ENCODE measurements at regions not wholly inside any gene's neighbourhood (a gene's known extent, or its start where the extent isn't known, plus 50 kb on each side); places are given as distances from the start of the nearest gene placed in this dataset.

DNA sequence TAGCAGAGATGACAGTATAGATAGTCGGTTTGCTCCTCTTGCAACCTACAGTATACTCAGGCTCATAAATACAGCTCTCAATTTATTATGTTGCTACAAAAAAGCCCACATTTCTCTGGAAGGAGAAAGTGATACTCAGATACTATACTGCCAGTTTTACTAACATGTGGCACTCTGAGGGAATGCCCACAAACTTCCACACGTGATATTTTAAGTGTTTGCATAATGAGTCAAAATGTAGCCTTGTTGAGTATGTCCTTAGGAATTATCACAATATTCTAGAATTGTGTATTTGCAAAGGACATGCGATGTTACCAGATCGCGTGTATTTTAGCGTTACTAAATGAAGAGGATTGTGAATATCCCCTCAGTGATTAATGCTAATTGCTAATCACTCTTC lies 929.1 kb downstream of the STIM2 start:
- Mint-ChIP-seq H3K4me1 (no peaks in the 10 kb centered on the region), H3K9me3 (no peaks in the 10 kb centered on the region), H3K36me3 (ENCODE audit: low read depth) (no peaks in the 10 kb centered on the region), H3K4me3 (no peak overlapping the region), H3K27ac (no peak overlapping the region), H3K27me3 (ENCODE audit: insufficient read depth, low read depth, poor library complexity) (peaks cover 2% of the 10 kb centered on the region)
- ATAC-seq, result no peak
- Histone ChIP-seq H3K27me3 (ENCODE audit: insufficient read depth) (no peaks in the 10 kb centered on the region), H2AFZ (no peak overlapping the region), H3K36me3 (ENCODE audit: insufficient read depth) (no peaks in the 10 kb centered on the region), H3K27ac (ENCODE audit: low read depth) (no peak overlapping the region), H3K79me2 (replicated peaks; ENCODE audit: insufficient read depth) (no peaks in the 10 kb centered on the region), H3K9me2 (ENCODE audit: insufficient read depth) (peaks cover 4% of the 10 kb centered on the region; the same call in 1 of the 2 replicates), H3K4me2 (no peak overlapping the region), H4K20me1 (replicated peaks; ENCODE audit: insufficient read depth) (no peaks in the 10 kb centered on the region), H3K4me3 (no peak overlapping the region), H3K4me1 (ENCODE audit: insufficient read depth) (no peaks in the 10 kb centered on the region), H3F3A (replicated peaks; ENCODE audit: low read depth) (no peaks in the 10 kb centered on the region)
- TF ChIP-seq, protein P1, sequence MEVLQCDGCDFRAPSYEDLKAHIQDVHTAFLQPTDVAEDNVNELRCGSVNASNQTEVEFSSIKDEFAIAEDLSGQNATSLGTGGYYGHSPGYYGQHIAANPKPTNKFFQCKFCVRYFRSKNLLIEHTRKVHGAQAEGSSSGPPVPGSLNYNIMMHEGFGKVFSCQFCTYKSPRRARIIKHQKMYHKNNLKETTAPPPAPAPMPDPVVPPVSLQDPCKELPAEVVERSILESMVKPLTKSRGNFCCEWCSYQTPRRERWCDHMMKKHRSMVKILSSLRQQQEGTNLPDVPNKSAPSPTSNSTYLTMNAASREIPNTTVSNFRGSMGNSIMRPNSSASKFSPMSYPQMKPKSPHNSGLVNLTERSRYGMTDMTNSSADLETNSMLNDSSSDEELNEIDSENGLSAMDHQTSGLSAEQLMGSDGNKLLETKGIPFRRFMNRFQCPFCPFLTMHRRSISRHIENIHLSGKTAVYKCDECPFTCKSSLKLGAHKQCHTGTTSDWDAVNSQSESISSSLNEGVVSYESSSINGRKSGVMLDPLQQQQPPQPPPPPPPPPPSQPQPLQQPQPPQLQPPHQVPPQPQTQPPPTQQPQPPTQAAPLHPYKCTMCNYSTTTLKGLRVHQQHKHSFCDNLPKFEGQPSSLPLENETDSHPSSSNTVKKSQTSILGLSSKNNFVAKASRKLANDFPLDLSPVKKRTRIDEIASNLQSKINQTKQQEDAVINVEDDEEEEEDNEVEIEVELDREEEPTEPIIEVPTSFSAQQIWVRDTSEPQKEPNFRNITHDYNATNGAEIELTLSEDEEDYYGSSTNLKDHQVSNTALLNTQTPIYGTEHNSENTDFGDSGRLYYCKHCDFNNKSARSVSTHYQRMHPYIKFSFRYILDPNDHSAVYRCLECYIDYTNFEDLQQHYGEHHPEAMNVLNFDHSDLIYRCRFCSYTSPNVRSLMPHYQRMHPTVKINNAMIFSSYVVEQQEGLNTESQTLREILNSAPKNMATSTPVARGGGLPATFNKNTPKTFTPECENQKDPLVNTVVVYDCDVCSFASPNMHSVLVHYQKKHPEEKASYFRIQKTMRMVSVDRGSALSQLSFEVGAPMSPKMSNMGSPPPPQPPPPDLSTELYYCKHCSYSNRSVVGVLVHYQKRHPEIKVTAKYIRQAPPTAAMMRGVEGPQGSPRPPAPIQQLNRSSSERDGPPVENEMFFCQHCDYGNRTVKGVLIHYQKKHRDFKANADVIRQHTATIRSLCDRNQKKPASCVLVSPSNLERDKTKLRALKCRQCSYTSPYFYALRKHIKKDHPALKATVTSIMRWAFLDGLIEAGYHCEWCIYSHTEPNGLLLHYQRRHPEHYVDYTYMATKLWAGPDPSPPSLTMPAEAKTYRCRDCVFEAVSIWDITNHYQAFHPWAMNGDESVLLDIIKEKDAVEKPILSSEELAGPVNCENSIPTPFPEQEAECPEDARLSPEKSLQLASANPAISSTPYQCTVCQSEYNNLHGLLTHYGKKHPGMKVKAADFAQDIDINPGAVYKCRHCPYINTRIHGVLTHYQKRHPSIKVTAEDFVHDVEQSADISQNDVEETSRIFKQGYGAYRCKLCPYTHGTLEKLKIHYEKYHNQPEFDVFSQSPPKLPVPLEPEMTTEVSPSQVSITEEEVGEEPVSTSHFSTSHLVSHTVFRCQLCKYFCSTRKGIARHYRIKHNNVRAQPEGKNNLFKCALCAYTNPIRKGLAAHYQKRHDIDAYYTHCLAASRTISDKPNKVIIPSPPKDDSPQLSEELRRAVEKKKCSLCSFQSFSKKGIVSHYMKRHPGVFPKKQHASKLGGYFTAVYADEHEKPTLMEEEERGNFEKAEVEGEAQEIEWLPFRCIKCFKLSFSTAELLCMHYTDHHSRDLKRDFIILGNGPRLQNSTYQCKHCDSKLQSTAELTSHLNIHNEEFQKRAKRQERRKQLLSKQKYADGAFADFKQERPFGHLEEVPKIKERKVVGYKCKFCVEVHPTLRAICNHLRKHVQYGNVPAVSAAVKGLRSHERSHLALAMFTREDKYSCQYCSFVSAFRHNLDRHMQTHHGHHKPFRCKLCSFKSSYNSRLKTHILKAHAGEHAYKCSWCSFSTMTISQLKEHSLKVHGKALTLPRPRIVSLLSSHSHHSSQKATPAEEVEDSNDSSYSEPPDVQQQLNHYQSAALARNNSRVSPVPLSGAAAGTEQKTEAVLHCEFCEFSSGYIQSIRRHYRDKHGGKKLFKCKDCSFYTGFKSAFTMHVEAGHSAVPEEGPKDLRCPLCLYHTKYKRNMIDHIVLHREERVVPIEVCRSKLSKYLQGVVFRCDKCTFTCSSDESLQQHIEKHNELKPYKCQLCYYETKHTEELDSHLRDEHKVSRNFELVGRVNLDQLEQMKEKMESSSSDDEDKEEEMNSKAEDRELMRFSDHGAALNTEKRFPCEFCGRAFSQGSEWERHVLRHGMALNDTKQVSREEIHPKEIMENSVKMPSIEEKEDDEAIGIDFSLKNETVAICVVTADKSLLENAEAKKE (CRISPR knock-in tag; IDR thresholded peaks at IDR 0.05), result no peak
- TF ChIP-seq CREB1 (CRISPR knock-in tag; IDR thresholded peaks at IDR 0.05; ENCODE audit: low read depth), result no peak
- no peak for TF ChIP-seq EZH2 (IDR thresholded peaks at IDR 0.05; ENCODE audit: low read depth, unreplicated experiment)
- no peak for TF ChIP-seq EZH2phosphoT487 (IDR thresholded peaks at IDR 0.05; ENCODE audit: unreplicated experiment)
- TF ChIP-seq, protein P2, sequence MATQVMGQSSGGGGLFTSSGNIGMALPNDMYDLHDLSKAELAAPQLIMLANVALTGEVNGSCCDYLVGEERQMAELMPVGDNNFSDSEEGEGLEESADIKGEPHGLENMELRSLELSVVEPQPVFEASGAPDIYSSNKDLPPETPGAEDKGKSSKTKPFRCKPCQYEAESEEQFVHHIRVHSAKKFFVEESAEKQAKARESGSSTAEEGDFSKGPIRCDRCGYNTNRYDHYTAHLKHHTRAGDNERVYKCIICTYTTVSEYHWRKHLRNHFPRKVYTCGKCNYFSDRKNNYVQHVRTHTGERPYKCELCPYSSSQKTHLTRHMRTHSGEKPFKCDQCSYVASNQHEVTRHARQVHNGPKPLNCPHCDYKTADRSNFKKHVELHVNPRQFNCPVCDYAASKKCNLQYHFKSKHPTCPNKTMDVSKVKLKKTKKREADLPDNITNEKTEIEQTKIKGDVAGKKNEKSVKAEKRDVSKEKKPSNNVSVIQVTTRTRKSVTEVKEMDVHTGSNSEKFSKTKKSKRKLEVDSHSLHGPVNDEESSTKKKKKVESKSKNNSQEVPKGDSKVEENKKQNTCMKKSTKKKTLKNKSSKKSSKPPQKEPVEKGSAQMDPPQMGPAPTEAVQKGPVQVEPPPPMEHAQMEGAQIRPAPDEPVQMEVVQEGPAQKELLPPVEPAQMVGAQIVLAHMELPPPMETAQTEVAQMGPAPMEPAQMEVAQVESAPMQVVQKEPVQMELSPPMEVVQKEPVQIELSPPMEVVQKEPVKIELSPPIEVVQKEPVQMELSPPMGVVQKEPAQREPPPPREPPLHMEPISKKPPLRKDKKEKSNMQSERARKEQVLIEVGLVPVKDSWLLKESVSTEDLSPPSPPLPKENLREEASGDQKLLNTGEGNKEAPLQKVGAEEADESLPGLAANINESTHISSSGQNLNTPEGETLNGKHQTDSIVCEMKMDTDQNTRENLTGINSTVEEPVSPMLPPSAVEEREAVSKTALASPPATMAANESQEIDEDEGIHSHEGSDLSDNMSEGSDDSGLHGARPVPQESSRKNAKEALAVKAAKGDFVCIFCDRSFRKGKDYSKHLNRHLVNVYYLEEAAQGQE (IDR thresholded peaks at IDR 0.05; ENCODE audit: unreplicated experiment), result no peak
- TF ChIP-seq JUNB (IDR thresholded peaks at IDR 0.05; ENCODE audit: unreplicated experiment), result no peak
- no peak for TF ChIP-seq POLR2AphosphoS5 (IDR thresholded peaks at IDR 0.05; ENCODE audit: low read depth)
- TF ChIP-seq ZNF331 (CRISPR knock-in tag; IDR thresholded peaks at IDR 0.05; ENCODE audit: low read depth), result no peak
- no peak for TF ChIP-seq ZNF114 (CRISPR knock-in tag; IDR thresholded peaks at IDR 0.05)
- no peak for TF ChIP-seq ETS1 (IDR thresholded peaks at IDR 0.05)
- TF ChIP-seq STAT1 (IDR thresholded peaks at IDR 0.05; ENCODE audit: unreplicated experiment), result no peak
- TF ChIP-seq, protein P3, sequence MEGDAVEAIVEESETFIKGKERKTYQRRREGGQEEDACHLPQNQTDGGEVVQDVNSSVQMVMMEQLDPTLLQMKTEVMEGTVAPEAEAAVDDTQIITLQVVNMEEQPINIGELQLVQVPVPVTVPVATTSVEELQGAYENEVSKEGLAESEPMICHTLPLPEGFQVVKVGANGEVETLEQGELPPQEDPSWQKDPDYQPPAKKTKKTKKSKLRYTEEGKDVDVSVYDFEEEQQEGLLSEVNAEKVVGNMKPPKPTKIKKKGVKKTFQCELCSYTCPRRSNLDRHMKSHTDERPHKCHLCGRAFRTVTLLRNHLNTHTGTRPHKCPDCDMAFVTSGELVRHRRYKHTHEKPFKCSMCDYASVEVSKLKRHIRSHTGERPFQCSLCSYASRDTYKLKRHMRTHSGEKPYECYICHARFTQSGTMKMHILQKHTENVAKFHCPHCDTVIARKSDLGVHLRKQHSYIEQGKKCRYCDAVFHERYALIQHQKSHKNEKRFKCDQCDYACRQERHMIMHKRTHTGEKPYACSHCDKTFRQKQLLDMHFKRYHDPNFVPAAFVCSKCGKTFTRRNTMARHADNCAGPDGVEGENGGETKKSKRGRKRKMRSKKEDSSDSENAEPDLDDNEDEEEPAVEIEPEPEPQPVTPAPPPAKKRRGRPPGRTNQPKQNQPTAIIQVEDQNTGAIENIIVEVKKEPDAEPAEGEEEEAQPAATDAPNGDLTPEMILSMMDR (conservative IDR thresholded peaks at IDR 0.05; ENCODE audit: low read depth in 2 of 2), result no peak
- TF ChIP-seq NANOG (IDR thresholded peaks at IDR 0.05; ENCODE audit: borderline replicate concordance), result no peak
- no peak for DNase-seq (ENCODE audit: low spot score)
